ENCODE measurements at regions not wholly inside any gene's neighbourhood (a gene's known extent, or its start where the extent isn't known, plus 50 kb on each side); places are given as distances from the start of the nearest gene placed in this dataset.

DNA sequence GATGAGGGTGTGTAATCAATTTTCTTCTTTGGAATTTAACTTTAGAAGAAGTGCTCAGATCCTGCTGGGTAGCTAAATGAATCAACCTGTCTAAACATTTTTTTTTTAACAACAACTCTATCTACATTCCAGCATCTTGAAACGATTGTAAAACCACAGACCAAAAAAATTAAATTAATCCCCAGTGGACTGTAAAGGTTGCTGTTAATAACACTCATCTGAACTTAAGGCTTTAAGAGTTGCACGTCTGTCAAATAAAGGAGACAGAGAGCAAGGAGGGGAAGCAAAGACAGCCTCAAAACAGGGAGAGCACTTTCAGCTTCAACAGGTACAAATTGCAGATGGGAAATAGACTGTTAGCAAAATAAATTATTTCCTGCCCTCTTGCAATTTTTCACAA lies 548.5 kb downstream of the DTWD2 start:
- Histone ChIP-seq H2AFZ (ENCODE audit: low read length) (no peak overlapping the region), H3K4me3 (ENCODE audit: low read length) (no peak overlapping the region), H3K27me3 (replicated peaks; ENCODE audit: insufficient read depth, low read length) (no peaks in the 10 kb centered on the region), H3F3A (ENCODE audit: insufficient read depth, low read length) (no peaks in the 10 kb centered on the region), H3K4me2 (ENCODE audit: low read depth, low read length) (no peak overlapping the region), H3K9me2 (replicated peaks; ENCODE audit: insufficient read depth, low read length) (no peaks in the 10 kb centered on the region), H3K4me1 (ENCODE audit: low read length) (no peaks in the 10 kb centered on the region), H3K79me2 (ENCODE audit: low read length) (no peaks in the 10 kb centered on the region), H4K20me1 (ENCODE audit: insufficient read depth, low read length) (no peaks in the 10 kb centered on the region), H3K9ac (ENCODE audit: low read length) (no peak overlapping the region), H3K36me3 (replicated peaks; ENCODE audit: insufficient read depth, low read length) (no peaks in the 10 kb centered on the region), H3K9me3 (replicated peaks; ENCODE audit: insufficient read depth, low read length) (no peaks in the 10 kb centered on the region), H3K27ac (ENCODE audit: low read length) (no peak overlapping the region)
- TF ChIP-seq CTCF (IDR thresholded peaks at IDR 0.05; ENCODE audit: low read length) (no peak), EZH2phosphoT487 (IDR thresholded peaks at IDR 0.05; ENCODE audit: low read length) (no peak)
- no peak for DNase-seq

GRCh38 chr5:118435131-118435530 lies 553.2 kb downstream of the DTWD2 start:
- no peak overlapping the region for H3K9ac ChIP-seq (ENCODE audit: low read length)
- TF ChIP-seq CTCF (IDR thresholded peaks at IDR 0.05; ENCODE audit: low read length): no peak
- no peak for TF ChIP-seq EZH2 (optimal IDR thresholded peaks at IDR 0.05; ENCODE audit: low read depth, low read length)
- no peak for TF ChIP-seq EZH2phosphoT487 (IDR thresholded peaks at IDR 0.05; ENCODE audit: low read length)
- no peaks in the 10 kb centered on the region for H4K20me1 ChIP-seq (ENCODE audit: insufficient read depth, low read length)
- H3K27me3 ChIP-seq (replicated peaks; ENCODE audit: insufficient read depth, low read length): no peaks in the 10 kb centered on the region
- no peak overlapping the region for H3K4me3 ChIP-seq (ENCODE audit: low read length)
- no peaks in the 10 kb centered on the region for H3K36me3 ChIP-seq (replicated peaks; ENCODE audit: insufficient read depth, low read length)
- H2AFZ ChIP-seq (ENCODE audit: low read length): no peak overlapping the region
- no peak overlapping the region for H3K27ac ChIP-seq (ENCODE audit: low read length)
- no peaks in the 10 kb centered on the region for H3F3A ChIP-seq (ENCODE audit: insufficient read depth, low read length)
- no peaks in the 10 kb centered on the region for H3K4me1 ChIP-seq (ENCODE audit: low read length)
- no peaks in the 10 kb centered on the region for H3K79me2 ChIP-seq (ENCODE audit: low read length)
- no peak for DNase-seq
- no peaks in the 10 kb centered on the region for H3K9me3 ChIP-seq (replicated peaks; ENCODE audit: insufficient read depth, low read length)
- H3K9me2 ChIP-seq (replicated peaks; ENCODE audit: insufficient read depth, low read length): no peaks in the 10 kb centered on the region
- H3K4me2 ChIP-seq (ENCODE audit: low read depth, low read length): no peak overlapping the region

- Histone ChIP-seq H3K9ac (ENCODE audit: low read length) (no peak overlapping the region), H3K79me2 (ENCODE audit: low read length) (no peaks in the 10 kb centered on the region), H3K27ac (ENCODE audit: low read length) (no peak overlapping the region), H3K9me2 (replicated peaks; ENCODE audit: insufficient read depth, low read length) (no peaks in the 10 kb centered on the region), H3K4me2 (ENCODE audit: low read depth, low read length) (no peak overlapping the region), H3K27me3 (replicated peaks; ENCODE audit: insufficient read depth, low read length) (no peaks in the 10 kb centered on the region), H3K36me3 (replicated peaks; ENCODE audit: insufficient read depth, low read length) (no peaks in the 10 kb centered on the region), H3K9me3 (replicated peaks; ENCODE audit: insufficient read depth, low read length) (no peaks in the 10 kb centered on the region), H3K4me1 (ENCODE audit: low read length) (no peaks in the 10 kb centered on the region), H2AFZ (ENCODE audit: low read length) (no peak overlapping the region), H3K4me3 (ENCODE audit: low read length) (no peak overlapping the region), H4K20me1 (ENCODE audit: insufficient read depth, low read length) (no peaks in the 10 kb centered on the region), H3F3A (ENCODE audit: insufficient read depth, low read length) (no peaks in the 10 kb centered on the region)
- no peak for DNase-seq
- TF ChIP-seq EZH2phosphoT487 (IDR thresholded peaks at IDR 0.05; ENCODE audit: low read length): no peak
- TF ChIP-seq CTCF (IDR thresholded peaks at IDR 0.05; ENCODE audit: low read length): no peak
- no peak for TF ChIP-seq EZH2 (optimal IDR thresholded peaks at IDR 0.05; ENCODE audit: low read depth, low read length)
Observed at GRCh38 chr5:118434522-118434921, 553.8 kb downstream of the DTWD2 start.
